GM18508 (cell line): ENCODE measurements at regions not wholly inside any gene's neighbourhood (a gene's known extent, or its start where the extent isn't known, plus 50 kb on each side); places are given as distances from the start of the nearest gene placed in this dataset.

Source experiments
- ATAC-seq: cut with Tn5 transposase; IDR thresholded peaks from one replicate; pipeline ENCODE4 v1.9.1; 2021; ENCODE audit warnings: moderate number of reproducible peaks; ENCODE audit not compliant: insufficient read depth, unreplicated experiment

DNA sequence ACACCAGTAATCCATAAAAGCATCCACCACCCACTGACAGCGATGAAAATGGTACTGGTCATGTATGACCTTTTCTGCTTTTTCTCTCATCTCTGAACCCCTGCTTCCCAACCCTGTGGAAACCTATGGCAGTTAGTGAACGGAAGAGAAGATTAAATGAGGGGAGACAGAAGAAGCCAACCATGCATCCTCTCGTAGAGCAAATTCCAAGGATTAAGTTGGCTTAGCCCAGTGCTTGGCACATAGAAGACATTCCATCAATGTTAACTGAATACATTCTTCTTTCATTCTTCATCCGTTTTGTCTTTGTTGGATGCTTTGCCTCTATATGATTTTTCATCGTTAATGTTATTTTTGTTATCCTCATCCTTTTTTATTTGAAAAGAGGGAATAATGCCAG is 339.7 kb upstream of the FLRT2 start:
- no peak for ATAC-seq

DNA sequence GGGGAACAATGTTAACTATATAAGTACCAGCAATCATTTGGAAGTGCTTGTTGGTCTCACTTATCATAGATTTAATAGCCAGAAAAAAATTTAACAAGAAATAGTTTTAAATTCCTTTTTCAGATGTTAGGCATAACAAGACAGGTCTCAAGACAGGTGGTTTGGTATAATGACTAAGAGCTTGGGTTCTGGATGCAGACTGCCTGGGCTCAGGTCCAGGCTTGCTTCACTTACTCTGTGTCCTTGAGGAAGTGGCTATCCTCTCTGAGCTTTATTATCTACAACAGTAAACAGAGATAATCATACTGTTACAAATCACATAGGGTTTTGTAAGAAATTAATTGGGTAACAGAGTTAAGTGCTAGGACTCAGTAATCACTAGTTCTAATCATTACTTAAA is 338.0 kb upstream of the FLRT2 start:
- ATAC-seq = no peak

DNA sequence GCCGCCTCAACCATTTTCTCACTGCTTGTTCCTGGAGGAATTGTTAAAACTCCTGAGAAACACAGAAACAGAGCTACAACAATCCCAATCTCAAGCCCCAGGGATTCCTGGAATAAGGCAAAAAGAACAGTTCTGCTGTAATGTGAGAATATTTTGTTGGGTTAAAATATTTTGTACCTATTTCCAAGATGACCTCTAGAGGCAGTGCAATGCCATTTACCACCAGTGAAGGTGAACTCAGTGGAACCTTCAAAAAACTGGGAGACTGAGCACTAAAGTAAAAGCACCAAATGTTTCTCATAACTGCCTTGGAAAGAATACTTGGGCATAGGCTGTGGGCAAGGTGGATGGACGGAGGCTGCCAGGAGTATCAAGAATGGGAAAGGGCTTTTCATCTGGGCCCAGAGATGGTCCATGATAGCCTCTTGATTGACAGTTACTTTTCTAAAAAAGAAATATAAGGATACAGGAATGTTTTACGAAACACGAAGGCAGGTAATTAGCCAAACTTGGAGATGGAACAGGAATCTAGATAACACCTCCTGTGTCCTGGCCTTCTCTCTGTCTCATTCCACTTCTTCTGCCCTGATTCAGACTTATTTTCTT is 334.0 kb upstream of the FLRT2 start:
- ATAC-seq = no peak

DNA sequence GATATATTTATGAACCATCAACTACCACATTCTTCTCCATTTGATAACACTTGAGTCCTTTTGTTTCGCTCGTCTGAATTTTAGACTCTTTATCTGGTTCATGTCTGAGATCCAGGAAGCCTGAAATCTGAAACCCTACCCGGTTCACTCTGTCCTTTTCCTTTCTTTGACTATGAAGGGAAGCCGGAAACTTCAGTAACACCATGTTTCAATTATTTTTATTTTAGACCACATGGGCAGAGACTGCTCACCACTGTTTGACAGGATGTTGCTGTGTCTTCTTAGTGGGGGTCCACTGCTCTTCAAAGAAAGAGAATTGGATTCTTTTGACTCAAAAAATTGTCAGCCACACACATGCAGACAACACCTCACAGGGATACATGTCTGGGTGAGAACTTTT is 331.9 kb upstream of the FLRT2 start:
- ATAC-seq = no peak

DNA sequence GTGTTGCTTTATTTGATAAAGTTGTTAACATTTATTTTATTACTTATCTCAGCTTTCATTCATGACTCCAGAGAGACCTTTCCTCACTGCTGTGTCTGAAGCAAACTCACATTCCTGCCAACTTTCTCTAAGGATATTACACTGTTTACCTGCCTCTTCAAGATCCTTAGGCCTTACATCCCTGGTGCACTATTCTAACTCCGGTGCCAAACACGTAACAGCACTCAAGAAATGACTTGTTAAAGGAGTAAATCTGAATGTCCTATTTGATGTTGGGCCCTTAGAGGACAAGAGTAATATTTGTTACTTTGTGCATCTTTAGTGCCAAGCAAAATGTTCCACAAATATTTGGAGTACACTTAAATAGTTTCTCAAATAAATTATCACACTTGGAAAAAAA is 324.1 kb upstream of the FLRT2 start:
- no peak for ATAC-seq

DNA sequence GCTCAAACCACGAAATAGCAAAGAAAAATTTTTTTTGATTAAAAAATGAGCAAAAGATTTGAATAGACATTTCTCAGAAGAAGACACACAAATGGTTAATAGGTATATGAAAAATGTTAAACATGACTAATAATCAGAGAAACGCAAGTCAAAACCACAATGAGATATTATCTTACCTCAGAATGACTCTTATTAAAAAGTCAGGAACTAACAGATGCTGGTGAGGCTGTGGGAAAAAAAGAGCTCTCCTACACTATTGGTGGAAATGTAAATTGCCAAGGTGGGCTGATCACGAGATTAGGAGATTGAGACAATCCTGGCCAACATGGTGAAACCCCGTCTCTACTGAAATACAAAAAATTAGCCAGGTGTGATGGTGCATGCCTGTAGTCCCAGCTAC is 315.5 kb upstream of the FLRT2 start:
- ATAC-seq = no peak

DNA sequence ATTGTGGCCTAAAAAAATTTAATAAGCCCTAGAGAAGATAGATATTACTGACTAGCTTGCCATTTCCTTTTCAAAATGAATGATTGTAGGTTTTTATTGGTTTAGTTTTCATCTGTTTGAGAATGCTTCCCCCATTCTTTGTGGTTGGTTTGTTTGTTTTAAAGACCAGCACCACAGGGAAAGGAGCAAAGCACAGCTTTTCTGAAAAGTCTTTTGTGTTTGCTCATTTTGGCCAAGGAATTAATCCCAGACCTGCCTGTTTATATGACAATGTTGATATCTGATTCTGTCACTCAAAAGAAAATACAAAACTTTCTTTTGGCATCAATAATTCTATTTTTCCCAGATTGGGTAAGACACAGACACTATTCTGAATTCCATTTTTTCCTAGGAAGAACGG is 312.5 kb upstream of the FLRT2 start:
- no peak for ATAC-seq

DNA sequence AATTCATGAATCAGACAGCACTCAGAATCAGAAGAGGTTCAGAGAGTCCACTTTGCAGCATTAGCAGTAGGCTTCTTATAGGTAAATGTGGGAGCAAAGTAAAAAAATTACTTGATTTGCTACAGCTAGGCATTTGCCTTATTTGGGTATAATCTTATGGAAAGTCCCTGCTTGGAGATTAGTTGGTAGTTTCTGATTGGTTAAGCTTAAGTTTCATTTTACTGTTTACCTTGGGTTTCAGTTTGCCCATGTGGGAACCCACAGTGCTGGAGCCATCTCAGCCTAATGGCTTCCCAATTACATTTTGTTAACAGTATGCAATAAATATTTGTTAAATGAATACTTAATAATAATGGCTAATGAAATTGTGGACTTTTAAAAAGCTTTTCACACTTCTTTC is 311.0 kb upstream of the FLRT2 start:
- no peak for ATAC-seq

DNA sequence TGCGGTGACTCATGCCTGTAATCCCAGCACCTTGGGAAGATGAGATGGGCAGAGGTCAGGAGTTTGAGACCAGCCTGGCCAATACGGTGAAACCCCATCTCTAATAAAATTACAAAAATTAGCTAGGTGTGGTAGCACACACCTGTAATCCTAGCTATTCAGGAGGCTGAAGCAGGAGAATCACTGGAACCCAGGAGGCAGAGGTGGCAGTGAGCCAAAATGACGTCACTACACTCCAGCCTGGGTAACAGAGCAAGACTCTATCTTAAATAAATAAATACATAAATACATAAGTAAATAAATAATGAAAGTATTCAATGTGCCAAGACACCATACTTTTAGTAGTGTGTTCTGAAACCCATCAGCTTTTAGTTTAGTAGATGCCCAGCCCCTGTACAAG is 308.1 kb upstream of the FLRT2 start:
- no peak for ATAC-seq

DNA sequence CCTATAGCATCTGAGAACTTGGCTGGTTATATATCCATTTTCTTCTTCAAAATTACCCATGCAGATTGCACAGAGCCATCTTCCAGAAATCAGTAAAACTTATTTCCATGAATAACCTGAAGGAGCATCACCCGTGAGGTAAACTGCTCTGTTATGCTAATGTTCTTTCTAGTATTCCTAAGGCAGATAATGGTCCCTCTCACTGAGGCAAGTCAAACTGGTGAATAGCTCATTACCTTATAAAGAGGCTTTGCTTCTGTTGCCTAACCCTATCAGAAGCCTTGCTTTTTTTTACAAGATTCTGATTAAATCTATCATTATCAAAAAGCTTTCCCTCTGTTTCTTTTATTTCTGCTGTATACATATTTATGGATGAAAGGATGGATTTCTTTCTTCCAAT is 307.6 kb upstream of the FLRT2 start:
- no peak for ATAC-seq

DNA sequence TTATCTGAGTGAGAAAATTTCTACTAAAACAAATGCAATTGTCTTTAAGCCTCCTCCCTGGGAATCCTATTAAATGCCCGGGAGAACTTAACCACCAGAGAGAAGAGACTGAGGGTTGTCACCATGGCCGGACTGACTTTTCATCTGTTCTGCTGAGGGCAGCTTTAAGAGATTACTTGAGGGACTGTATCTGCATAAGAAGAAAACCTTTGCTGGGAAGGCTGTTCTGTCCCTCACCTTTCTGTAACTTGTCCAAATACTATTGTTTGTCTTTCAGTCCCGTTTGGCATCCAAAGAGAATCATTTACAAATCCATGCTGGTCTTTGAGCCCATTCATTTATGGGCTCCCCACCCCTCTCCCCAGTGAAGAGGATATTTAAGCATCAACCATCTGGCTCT is 306.3 kb upstream of the FLRT2 start:
- ATAC-seq = no peak

DNA sequence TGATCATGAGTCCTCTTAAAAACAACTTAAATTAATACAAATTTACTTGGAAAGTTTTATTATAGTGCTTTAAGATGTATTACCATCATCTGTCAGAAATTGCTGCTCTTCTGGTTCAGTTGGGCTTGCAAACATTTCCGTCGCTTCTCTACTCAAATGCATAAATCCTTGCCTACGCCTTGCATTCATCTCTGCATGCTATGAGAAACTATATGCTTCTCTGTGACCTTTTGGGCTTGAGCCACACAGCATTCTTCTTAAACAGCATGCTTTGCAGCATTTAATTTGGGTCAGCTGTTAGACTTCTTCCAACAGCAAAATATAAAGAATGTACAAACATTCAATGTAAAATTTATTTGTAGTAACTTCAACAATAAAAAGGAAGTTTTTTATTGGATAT is 305.7 kb upstream of the FLRT2 start:
- no peak for ATAC-seq

DNA sequence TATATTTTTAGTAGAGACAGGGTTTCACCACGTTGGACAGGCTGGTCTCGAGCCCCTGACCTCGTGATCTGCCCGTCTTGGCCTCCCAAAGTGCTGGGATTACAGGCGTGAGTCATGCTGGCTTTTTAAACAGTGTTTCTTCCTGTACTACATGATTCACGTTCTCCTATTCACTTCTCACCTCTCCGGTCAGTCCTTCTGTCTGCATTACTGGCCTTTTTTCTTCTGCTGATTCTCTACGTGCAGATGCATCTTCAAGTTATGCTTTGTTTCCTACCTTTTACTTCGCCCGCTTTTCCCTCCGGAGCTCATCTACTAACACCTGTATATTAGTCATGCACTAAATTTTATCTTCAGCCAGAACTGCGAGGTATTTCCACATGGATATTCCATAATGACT is 296.2 kb upstream of the FLRT2 start:
- no peak for ATAC-seq

DNA sequence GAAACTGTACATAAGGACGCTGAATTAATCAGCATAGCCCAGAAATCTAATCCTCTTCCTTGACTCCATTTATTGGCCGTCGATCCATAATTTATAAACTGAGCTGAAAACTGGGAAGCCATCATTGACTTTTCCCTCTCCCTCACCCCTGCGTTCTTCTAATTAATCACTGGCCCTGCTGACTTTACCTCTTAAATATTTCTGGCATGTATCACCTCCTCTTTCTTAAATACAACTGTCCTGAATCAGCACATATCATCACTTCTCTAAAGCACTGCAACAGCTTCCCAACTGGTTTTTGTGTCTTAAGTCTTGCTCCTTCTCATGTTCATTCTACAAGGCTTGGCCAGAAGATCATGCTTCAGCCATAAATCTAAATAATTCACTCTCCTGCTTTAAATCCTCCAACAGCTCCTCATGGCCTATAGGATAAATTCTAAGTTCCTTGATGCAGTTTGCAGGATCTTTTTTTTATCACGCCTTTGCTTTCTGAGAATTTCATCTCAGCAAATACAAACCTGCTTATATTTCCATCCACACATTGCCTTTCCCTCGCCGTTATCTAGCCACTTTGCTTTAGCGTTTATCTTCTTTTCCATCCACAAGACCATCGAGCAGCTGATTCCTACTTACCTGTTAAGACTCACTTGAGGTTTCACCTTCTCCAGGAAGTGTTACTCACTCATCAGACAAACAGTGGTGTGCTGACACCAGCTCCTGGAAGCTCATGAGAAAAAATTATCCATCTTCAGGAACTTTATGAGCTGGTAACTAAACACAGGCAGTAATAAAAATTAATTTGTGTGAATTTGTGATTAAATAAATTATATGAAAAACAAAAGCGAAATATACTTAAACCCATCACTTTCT is 295.6 kb upstream of the FLRT2 start:
- no peak for ATAC-seq

DNA sequence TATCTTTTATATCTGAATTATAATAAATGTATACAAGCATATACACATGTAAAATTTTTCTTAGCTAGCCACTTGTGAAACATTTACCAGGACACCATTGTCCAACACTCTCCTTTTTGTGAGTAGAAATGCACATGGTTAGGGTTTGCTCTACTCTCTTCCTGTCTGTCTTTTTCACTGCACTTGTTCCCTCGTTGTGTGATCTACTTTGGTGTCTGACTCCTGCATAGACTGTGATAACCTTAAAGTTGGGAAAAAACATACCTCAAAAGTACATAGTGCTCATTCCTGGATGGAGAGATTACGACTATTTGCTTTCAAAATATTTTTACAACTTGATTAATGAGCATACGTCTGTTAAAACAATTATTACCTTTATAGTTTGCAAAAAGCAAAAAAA is 294.1 kb upstream of the FLRT2 start:
- ATAC-seq = no peak

DNA sequence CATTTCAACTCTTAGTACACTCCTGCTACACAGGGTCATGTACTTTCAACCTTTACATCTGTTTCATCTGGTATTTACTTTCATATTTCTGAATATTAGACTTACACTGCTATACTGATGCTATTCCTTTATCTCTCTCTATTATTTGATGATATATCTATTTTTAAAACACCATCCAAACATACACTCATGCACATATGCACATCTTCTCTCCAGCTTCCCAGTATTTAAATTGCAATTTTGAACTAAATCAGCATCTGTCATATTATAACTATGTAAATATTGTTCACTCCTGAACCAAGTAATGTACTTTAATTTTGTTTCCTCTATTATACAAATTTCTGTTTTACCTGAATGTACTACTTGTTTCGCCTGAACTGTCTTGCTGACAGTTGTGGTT is 293.6 kb upstream of the FLRT2 start:
- no peak for ATAC-seq

DNA sequence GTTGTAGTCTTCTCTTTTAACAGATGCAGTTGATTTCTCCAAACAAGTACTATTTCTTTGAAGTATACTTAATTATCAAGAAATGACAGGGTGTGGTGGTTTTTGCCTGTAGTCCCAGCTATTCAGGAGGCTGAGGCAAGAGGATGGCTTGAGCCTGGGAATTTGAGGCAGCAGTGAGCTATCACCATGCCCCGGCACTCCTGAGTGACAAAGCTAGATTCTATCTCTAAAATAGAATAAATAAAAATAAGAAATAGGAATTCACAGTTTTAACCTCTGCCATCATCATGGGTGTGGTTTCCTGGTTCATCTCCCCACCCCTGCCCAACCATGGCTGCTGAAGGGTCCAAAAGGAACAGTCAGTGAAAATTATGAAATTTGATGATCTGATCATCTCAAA is 290.2 kb upstream of the FLRT2 start:
- no peak for ATAC-seq

DNA sequence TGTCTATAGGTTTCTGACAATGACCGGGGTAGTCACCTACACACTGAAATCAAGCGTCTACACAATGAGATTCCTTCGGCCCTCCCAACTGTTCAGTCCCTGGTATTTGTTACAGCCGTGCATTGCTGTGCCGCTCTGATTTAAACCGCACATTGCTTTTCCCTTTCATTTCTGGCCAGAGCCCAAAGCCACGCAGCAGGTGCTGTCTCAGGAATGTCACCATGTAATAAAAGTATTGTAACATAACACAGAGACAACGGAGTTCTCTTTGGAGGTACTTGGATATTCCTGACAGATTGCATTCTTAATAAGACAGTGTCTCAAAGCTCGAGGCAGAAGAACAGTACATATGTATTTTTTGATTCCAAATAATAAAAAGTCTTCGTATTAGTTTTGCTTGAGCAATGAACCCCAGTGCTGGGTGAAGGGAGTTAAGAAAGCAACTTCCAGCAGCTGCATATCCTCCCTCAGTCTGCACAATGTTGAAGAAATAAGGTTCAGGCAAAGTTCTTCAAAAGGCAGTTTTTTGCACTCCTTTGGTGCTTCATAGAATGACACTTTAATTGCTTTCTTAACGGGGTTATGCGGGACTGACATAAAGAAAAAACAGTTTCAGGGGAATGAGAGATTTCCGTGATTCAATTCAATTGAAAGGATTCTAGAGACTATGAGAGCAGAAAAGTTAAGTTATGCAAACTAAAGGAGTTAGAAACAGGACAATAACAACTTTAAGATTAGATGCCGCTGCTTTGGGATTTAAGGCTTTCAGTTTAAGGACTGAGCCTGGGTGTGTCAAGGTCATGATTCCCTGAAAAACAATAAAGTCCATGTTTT is 288.7 kb upstream of the FLRT2 start:
- no peak for ATAC-seq

DNA sequence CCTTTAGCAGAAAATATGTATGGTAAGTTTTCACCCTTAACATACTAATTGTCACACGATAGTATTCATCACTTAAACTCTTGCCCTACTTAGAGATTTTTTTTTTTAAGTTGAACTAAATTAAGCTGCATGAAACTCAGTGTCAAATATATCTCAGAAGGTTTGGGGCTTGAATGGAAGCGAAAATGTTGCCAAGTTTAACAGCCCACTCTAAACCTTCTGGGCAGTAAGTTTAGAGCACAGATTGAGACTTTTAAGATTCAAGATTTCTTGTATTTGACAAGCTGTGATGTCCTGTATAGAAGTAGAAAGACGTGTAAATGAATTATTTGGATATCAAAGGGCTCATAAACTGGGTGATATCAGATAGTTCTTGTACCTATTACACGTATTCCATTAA is 287.3 kb upstream of the FLRT2 start:
- no peak for ATAC-seq

DNA sequence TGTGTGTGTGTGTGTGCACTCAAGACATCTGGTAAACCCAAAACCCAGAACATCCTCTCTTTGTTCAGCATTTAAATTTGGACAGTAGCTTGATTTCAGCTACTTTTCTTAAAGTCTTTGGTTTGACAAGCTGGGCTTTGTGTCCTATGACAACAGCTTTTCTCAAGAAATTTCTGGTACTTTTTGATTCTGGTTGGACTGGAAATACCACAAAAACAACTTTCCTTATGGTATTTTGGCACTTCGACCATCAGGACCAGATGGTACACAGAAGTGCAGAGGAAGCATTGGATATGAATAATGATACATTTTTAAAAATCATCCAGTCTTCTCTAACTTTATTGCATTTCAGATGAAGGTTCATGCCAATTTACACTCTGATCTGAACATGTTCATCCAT is 286.6 kb upstream of the FLRT2 start:
- ATAC-seq = no peak

DNA sequence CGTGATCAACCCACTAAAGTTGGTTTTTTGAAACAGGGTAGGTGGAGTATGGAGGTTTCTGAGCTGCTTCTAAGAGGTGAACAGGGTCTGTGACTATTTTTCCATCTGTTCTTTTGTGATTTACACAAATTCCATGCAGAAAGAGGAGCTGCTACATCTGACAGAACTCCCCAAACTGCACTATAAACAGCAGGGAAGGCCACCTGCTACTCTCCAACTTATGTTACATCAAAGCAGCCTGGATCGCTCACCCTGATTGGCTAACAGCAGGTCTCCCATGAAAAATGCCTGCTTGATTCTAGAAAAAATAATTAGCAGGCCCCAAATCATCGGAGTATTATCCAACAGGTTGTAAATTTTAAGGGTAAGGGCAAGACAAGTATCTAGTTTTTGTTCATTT is 282.9 kb upstream of the FLRT2 start:
- no peak for ATAC-seq
